HepG2 (cell line): ENCODE measurements at regions not wholly inside any gene's neighbourhood (a gene's known extent, or its start where the extent isn't known, plus 50 kb on each side); places are given as distances from the start of the nearest gene placed in this dataset.

Experiments used
- ATAC-seq: fragments of 200-7000 bp; cut with Tn5 transposase; 3 replicates; pipeline ENCODE4 v1.9.1; 2020; ENCODE audit warnings: mild to moderate bottlenecking, moderate library complexity
- BruUV-seq: library from RNA; stranded (reverse); fragments of 400-500 nt; replicated peaks from 2 replicates; lab custom pipeline; 2021; lab: Mats Ljungman, UMichigan
- CTCF ChIA-PET: fragments of 300-600 bp; formaldehyde crosslinking; extraction: SDS; loops from one replicate; lab custom pipeline; 2021; ENCODE audit warnings: low total read pairs, inconsistent platforms, low intra/inter-chr PET ratio; lab: Yijun Ruan, JAX
- POLR2A ChIA-PET: fragments of 350-600 bp; sonication (Branson Sonifier 250); formaldehyde crosslinking; loops from one replicate; lab custom pipeline; 2020; ENCODE audit warnings: antibody characterized with exemption, inconsistent platforms; lab: Yijun Ruan, JAX
- DNase-seq: peaks from one replicate; pipeline ENCODE4 v3.0.0-alpha.2; 2015; ENCODE audit warnings: low spot score
- FAIRE-seq: peaks from 3 replicates; lab custom pipeline; 2011; peaks lifted over from hg19 to GRCh38; lab: Jason Lieb, UNC
- H2AFZ ChIP-seq: one replicate; pipeline ENCODE4 v1.6.1; 2011; ENCODE audit warnings: low read length, inconsistent platforms
- H3K27ac ChIP-seq: fragments of 300-600 bp; 3 replicates; pipeline ENCODE4 v1.8.0; 2011; ENCODE audit warnings: mixed run types, mild to moderate bottlenecking, mixed read lengths, low read length, inconsistent platforms; ENCODE audit not compliant: insufficient read depth; ENCODE audit errors: extremely low read length
- H3K27me3 ChIP-seq, 2 experiments: fragments of 200-600 bp in 1 of 2; 2 replicates in 1 of 2; 3 replicates in 1 of 2; pipeline versions ENCODE4 v1.6.0 to v1.8.0; 2011; ENCODE audit warnings: low read length in 2 of 2, mild to moderate bottlenecking in 2 of 2, moderate library complexity in 2 of 2, inconsistent platforms in 1 of 2; ENCODE audit not compliant: insufficient read depth in 2 of 2, control insufficient read depth in 1 of 2
- H3K36me3 ChIP-seq, 2 experiments: fragments of 200-600 bp in 1 of 2; replicated peaks in 1 of 2; 2 replicates in 1 of 2; 3 replicates in 1 of 2; pipeline versions ENCODE4 v1.5.1 to v1.8.0; 2011; ENCODE audit warnings: low read length in 2 of 2, inconsistent platforms in 1 of 2; ENCODE audit not compliant: insufficient read depth in 2 of 2, control insufficient read depth in 1 of 2
- H3K4me1 ChIP-seq: 2 replicates; pipeline ENCODE4 v1.5.1; 2012; ENCODE audit warnings: low read length, inconsistent platforms; ENCODE audit not compliant: insufficient read depth
- H3K4me2 ChIP-seq: 2 replicates; pipeline ENCODE4 v1.6.0; 2011; ENCODE audit warnings: low read depth, low read length, inconsistent platforms
- H3K4me3 ChIP-seq, 3 experiments: fragments of 200-600 bp in 1 of 3; sonication (generic), shearing (Covaris generic) in 1 of 3; replicated peaks in 1 of 3; 2 replicates each; pipeline ENCODE4 v1.5.1; 2011 to 2016; ENCODE audit warnings: low read length in 3 of 3, inconsistent platforms in 2 of 3, low read depth in 2 of 3, mild to moderate bottlenecking in 2 of 3, control low read depth in 1 of 3, mixed read lengths in 1 of 3; ENCODE audit not compliant: insufficient read depth in 1 of 3
- H3K79me2 ChIP-seq: one replicate; pipeline ENCODE4 v1.6.1; 2011; ENCODE audit warnings: low read length, inconsistent platforms; ENCODE audit not compliant: insufficient read depth
- H3K9ac ChIP-seq: 2 replicates; pipeline ENCODE4 v1.6.0; 2011; ENCODE audit warnings: mild to moderate bottlenecking, low read depth, low read length, inconsistent platforms; ENCODE audit not compliant: insufficient read depth
- H3K9me3 ChIP-seq: 2 replicates; pipeline ENCODE4 v1.5.1; 2012; ENCODE audit warnings: mild to moderate bottlenecking, low read length
- H4K20me1 ChIP-seq: 2 replicates; pipeline ENCODE4 v1.6.0; 2011; ENCODE audit warnings: inconsistent platforms, mild to moderate bottlenecking, low read length, moderate library complexity; ENCODE audit not compliant: insufficient read depth
- PAX8 ChIP-seq: sonication (generic); formaldehyde crosslinking; IDR thresholded peaks from 2 replicates; pipeline ENCODE4 v1.8.0; 2022; ENCODE audit warnings: mild to moderate bottlenecking, missing genetic modification reagents, borderline replicate concordance
- SCMH1 ChIP-seq: sonication (generic); formaldehyde crosslinking; IDR thresholded peaks from 2 replicates; pipeline ENCODE4 v1.9.0; 2021; ENCODE audit warnings: missing genetic modification reagents, mild to moderate bottlenecking, borderline replicate concordance
- SP140L ChIP-seq: sonication (generic); formaldehyde crosslinking; IDR thresholded peaks from 2 replicates; pipeline ENCODE4 v1.4.0; 2020; ENCODE audit warnings: missing genetic modification reagents, borderline replicate concordance
- SRF ChIP-seq: IDR thresholded peaks from 2 replicates; pipeline ENCODE4 v1.6.1; 2011; ENCODE audit warnings: mild to moderate bottlenecking, low read depth, low read length, moderate library complexity
- STAG1 ChIP-seq: sonication (generic); formaldehyde crosslinking; IDR thresholded peaks from 2 replicates; pipeline ENCODE4 v1.4.0; 2020; ENCODE audit warnings: missing genetic modification reagents
- ZNF101 ChIP-seq: sonication (generic); formaldehyde crosslinking; IDR thresholded peaks from 2 replicates; pipeline ENCODE4 v1.4.0; 2020; ENCODE audit warnings: mild to moderate bottlenecking, low read depth, missing genetic modification reagents, borderline replicate concordance
- ZNF207 ChIP-seq: fragments of 450-650 bp; IDR thresholded peaks from 2 replicates; pipeline ENCODE4 v1.6.1; 2016; ENCODE audit warnings: antibody characterized with exemption, borderline replicate concordance
- ZNF614 ChIP-seq: IDR thresholded peaks from 2 replicates; pipeline ENCODE4 v1.6.1; 2018; ENCODE audit warnings: missing biosample characterization, missing genetic modification reagents, inconsistent platforms, borderline replicate concordance
- WGBS: methylation state at CpG from one replicate; pipeline ENCODE4 v1.1.6; 2017; ENCODE audit warnings: low lambda C conversion rate; 5-methylcytosine and 5-hydroxymethylcytosine counted together
- in situ Hi-C: cut with HindIII; loops from 2 replicates; pipeline ENCODE4 v1.10.0; 2017; ENCODE audit warnings: low pct_unique_long_range_greater_than_20kb; ENCODE audit not compliant: extremely low pct_ligation_motif_present
- intact Hi-C: fragments of 100-400 bp; cut with micrococcal nuclease; formaldehyde crosslinking; loops from one replicate; pipeline ENCODE4 v1.10.0; 2022; ENCODE audit not compliant: unreplicated experiment
- TF ChIP-seq, protein P1 (sequence below): sonication (generic); formaldehyde crosslinking; conservative IDR thresholded peaks from 2 replicates; pipeline ENCODE4 v1.4.0; 2020; ENCODE audit warnings: missing genetic modification reagents
- TF ChIP-seq, protein P2 (sequence below): sonication (generic); formaldehyde crosslinking; IDR thresholded peaks from 2 replicates; pipeline ENCODE4 v1.5.0; 2020; ENCODE audit warnings: mild to moderate bottlenecking, missing genetic modification reagents, moderate library complexity
- TF ChIP-seq, protein P3 (sequence below): sonication (generic); formaldehyde crosslinking; IDR thresholded peaks from 2 replicates; pipeline ENCODE4 v1.8.0; 2022; ENCODE audit warnings: mild to moderate bottlenecking, missing genetic modification reagents; ENCODE audit not compliant: insufficient replicate concordance
- TF ChIP-seq, protein P4 (sequence below), 2 experiments: sonication (generic) in 1 of 2; formaldehyde crosslinking in 1 of 2; IDR thresholded peaks; 2 replicates each; pipeline versions ENCODE4 v1.4.0 to v1.6.1; 2018 to 2020; ENCODE audit warnings: missing genetic modification reagents in 2 of 2, borderline replicate concordance in 1 of 2, low read depth in 1 of 2, mild to moderate bottlenecking in 1 of 2, missing biosample characterization in 1 of 2

DNA sequence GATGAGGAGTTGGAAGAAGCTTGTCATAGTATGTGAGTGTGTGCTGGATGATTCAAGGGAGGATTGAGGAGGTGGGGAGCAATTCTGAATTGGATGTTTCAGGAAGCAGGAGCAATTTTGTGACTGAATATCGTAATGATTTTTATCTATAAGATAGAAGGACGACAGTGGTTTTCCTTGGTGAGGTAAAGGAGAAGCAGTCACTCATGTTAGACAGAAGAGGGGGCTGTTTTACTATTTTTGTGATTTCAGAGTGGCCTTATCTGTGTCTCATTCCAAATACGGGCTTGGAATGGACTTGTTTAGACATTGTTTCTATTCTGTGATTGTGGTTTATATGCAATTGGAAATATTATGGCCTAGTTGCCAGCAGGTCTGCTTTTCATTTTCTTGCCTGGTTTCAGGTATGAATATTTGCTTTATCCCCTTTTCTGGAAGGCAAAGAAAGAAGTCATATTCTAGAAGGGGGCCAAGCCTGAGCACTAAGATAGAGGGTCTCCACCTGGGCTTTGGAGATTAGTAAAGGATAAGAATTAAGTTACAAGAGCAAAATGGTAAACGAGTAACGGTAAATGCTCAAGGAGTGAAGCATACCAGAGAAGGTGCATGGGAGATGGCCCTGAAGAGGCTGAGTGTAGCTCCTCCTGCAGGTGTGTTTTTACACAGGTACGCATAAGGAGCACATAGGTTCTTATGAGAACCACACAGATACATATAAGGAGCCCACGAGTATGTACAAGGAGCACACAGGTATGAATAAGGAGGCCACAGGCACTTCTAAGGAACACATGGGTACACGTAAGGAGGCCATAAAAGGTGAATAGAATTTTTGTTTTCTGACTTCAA, 124.6 kb upstream of the KCNAB1 start (continued):
- TF ChIP-seq, protein P1, sequence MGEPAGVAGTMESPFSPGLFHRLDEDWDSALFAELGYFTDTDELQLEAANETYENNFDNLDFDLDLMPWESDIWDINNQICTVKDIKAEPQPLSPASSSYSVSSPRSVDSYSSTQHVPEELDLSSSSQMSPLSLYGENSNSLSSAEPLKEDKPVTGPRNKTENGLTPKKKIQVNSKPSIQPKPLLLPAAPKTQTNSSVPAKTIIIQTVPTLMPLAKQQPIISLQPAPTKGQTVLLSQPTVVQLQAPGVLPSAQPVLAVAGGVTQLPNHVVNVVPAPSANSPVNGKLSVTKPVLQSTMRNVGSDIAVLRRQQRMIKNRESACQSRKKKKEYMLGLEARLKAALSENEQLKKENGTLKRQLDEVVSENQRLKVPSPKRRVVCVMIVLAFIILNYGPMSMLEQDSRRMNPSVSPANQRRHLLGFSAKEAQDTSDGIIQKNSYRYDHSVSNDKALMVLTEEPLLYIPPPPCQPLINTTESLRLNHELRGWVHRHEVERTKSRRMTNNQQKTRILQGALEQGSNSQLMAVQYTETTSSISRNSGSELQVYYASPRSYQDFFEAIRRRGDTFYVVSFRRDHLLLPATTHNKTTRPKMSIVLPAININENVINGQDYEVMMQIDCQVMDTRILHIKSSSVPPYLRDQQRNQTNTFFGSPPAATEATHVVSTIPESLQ (CRISPR knock-in tag), result no peak
- TF ChIP-seq, protein P2, sequence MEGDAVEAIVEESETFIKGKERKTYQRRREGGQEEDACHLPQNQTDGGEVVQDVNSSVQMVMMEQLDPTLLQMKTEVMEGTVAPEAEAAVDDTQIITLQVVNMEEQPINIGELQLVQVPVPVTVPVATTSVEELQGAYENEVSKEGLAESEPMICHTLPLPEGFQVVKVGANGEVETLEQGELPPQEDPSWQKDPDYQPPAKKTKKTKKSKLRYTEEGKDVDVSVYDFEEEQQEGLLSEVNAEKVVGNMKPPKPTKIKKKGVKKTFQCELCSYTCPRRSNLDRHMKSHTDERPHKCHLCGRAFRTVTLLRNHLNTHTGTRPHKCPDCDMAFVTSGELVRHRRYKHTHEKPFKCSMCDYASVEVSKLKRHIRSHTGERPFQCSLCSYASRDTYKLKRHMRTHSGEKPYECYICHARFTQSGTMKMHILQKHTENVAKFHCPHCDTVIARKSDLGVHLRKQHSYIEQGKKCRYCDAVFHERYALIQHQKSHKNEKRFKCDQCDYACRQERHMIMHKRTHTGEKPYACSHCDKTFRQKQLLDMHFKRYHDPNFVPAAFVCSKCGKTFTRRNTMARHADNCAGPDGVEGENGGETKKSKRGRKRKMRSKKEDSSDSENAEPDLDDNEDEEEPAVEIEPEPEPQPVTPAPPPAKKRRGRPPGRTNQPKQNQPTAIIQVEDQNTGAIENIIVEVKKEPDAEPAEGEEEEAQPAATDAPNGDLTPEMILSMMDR (CRISPR knock-in tag), result peak; percentile 72
- peak; percentile 76 for TF ChIP-seq STAG1
- peak; percentile 30; the same call in 1 of the 2 replicates for TF ChIP-seq SRF
- no peak for TF ChIP-seq ZNF101 (CRISPR knock-in tag)
- TF ChIP-seq SP140L (CRISPR knock-in tag), result no peak

DNA sequence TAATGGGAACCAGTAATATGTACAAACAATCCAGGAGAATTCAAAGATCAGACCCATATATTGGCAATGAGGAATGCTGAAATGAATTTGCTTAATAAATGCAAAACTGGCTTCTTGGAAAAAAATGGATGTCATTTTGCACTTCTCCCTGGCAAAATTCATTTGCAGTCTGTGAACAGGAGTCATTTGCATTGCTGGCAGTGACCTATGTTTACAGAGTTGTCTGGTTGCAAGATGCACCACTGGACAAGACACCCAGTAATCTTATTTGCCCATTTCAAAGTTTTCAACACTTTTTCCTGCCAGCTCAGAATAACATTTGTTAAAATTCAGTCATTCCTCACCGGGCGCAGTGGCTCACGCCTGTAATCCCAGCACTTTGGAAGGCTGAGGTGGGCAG, 123.5 kb upstream of the KCNAB1 start:
- CTCF ChIA-PET, result no interaction called here
- TF ChIP-seq ZNF614 (CRISPR knock-in tag) (no peak), SCMH1 (no peak), PAX8 (CRISPR knock-in tag) (no peak), ZNF207 (no peak)
- TF ChIP-seq, protein P3, sequence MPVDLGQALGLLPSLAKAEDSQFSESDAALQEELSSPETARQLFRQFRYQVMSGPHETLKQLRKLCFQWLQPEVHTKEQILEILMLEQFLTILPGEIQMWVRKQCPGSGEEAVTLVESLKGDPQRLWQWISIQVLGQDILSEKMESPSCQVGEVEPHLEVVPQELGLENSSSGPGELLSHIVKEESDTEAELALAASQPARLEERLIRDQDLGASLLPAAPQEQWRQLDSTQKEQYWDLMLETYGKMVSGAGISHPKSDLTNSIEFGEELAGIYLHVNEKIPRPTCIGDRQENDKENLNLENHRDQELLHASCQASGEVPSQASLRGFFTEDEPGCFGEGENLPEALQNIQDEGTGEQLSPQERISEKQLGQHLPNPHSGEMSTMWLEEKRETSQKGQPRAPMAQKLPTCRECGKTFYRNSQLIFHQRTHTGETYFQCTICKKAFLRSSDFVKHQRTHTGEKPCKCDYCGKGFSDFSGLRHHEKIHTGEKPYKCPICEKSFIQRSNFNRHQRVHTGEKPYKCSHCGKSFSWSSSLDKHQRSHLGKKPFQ (CRISPR knock-in tag), result no peak
- TF ChIP-seq, protein P4, sequence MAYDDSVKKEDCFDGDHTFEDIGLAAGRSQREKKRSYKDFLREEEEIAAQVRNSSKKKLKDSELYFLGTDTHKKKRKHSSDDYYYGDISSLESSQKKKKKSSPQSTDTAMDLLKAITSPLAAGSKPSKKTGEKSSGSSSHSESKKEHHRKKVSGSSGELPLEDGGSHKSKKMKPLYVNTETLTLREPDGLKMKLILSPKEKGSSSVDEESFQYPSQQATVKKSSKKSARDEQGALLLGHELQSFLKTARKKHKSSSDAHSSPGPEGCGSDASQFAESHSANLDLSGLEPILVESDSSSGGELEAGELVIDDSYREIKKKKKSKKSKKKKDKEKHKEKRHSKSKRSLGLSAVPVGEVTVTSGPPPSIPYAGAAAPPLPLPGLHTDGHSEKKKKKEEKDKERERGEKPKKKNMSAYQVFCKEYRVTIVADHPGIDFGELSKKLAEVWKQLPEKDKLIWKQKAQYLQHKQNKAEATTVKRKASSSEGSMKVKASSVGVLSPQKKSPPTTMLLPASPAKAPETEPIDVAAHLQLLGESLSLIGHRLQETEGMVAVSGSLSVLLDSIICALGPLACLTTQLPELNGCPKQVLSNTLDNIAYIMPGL (CRISPR knock-in tag; IDR thresholded peaks at IDR 0.05; ENCODE audit: borderline replicate concordance in 1 of 2, low read depth in 1 of 2), result no peak

More for the DNA sequence above, 123.5 kb upstream of the KCNAB1 start:
- no peaks in the 10 kb centered on the region for H3K9me3 ChIP-seq
- in situ Hi-C loops (no loop called here), intact Hi-C loops (no loop called here)
- FAIRE-seq (no peak), ATAC-seq (no peak), DNase-seq (no peak)
- BruUV-seq, result no TSS peak
- WGBS, result 68% methylated on average over 3 of the region's 3 CpGs
- no peak overlapping the region for H3K4me3 ChIP-seq
- H3K4me2 ChIP-seq, result no peak overlapping the region
- H3K27me3 ChIP-seq, result no peaks in the 10 kb centered on the region
- POLR2A ChIA-PET, result no interaction called here
- H3K9ac ChIP-seq, result no peak overlapping the region
- no peaks in the 10 kb centered on the region for H3K36me3 ChIP-seq
- no peak overlapping the region for H2AFZ ChIP-seq
- no peaks in the 10 kb centered on the region for H3K79me2 ChIP-seq
- no peak overlapping the region for H3K27ac ChIP-seq
- no peaks in the 10 kb centered on the region for H3K4me1 ChIP-seq
- H4K20me1 ChIP-seq, result no peaks in the 10 kb centered on the region
